Uterus (tissue), 2 donors: ENCODE measurements at regions not wholly inside any gene's neighbourhood (a gene's known extent, or its start where the extent isn't known, plus 50 kb on each side); places are given as distances from the start of the nearest gene placed in this dataset.

Source experiments
- CTCF ChIP-seq, 4 experiments: fragments of 200-600 bp in 2 of 4; fragments of 450-650 bp in 2 of 4; sonication (generic) in 2 of 4; IDR thresholded peaks; one replicate each; pipeline ENCODE4 v1.5.1; 2016 to 2019; ENCODE audit warnings: antibody characterized with exemption in 4 of 4, mild to moderate bottlenecking in 2 of 4, moderate library complexity in 1 of 4
- POLR2A ChIP-seq, 2 donors: fragments of 450-650 bp; IDR thresholded peaks; one replicate each; pipeline ENCODE4 v1.6.1; 2016; ENCODE audit warnings: antibody characterized with exemption in 2 of 2, mild to moderate bottlenecking in 1 of 2, moderate library complexity in 1 of 2

- TF ChIP-seq POLR2A (IDR thresholded peaks at IDR 0.05) = no peak
- no peak for TF ChIP-seq CTCF (IDR thresholded peaks at IDR 0.05)
These were observed 252.2 kb downstream of the ELAVL2 start for GRCh38 chr9:23573800-23574199.
